GM10266 (cell line): ENCODE measurements at regions not wholly inside any gene's neighbourhood (a gene's known extent, or its start where the extent isn't known, plus 50 kb on each side); places are given as distances from the start of the nearest gene placed in this dataset.

ENCODE experiments used
- DNase-seq: peaks from one replicate; pipeline ENCODE4 v3.0.0; 2012; ENCODE audit errors: extremely low spot score
- CTCF ChIP-seq: IDR thresholded peaks from 2 replicates; pipeline ENCODE4 v1.5.1; 2012; ENCODE audit warnings: mild to moderate bottlenecking, low read depth; ENCODE audit not compliant: control insufficient read depth, insufficient read depth; ENCODE audit errors: missing control alignments

- no peak for DNase-seq
- no peak for TF ChIP-seq CTCF
Observed at GRCh38 chr1:201596101-201596868, 57.4 kb downstream of the NAV1 start.

- DNase-seq, result no peak
- no peak for TF ChIP-seq CTCF
Observed at GRCh38 chr1:201597551-201598230, 58.8 kb downstream of the NAV1 start.

- TF ChIP-seq CTCF, result no peak
- no peak for DNase-seq
Observed at GRCh38 chr1:201598396-201598795, 59.5 kb downstream of the NAV1 start.

- DNase-seq, result no peak
- TF ChIP-seq CTCF, result no peak
Observed at GRCh38 chr1:201598973-201599372, 60.0 kb downstream of the NAV1 start.

GRCh38 chr1:201599548-201599947 lies 60.6 kb downstream of the NAV1 start:
- no peak for TF ChIP-seq CTCF
- DNase-seq, result no peak

GRCh38 chr1:201602413-201603265 lies 63.7 kb downstream of the NAV1 start:
- no peak for DNase-seq
- no peak for TF ChIP-seq CTCF
